Large intestine (tissue), 3 donors: ENCODE measurements at regions not wholly inside any gene's neighbourhood (a gene's known extent, or its start where the extent isn't known, plus 50 kb on each side); places are given as distances from the start of the nearest gene placed in this dataset.
"Not testable (repeated sequence)": the region's sequence is repeated elsewhere in the genome, so short reads cannot be mapped to it uniquely, and the experiment has no call there.

Experiments used
- DNase-seq, 2 donors: peaks; one replicate each; pipeline versions ENCODE4 v3.0.0 to v3.0.0-alpha.2; 2013
- H3K27ac ChIP-seq: one replicate; pipeline ENCODE4 v1.5.1; 2013; ENCODE audit warnings: low read length
- H3K27me3 ChIP-seq: 2 replicates; pipeline ENCODE4 v1.6.1; 2013; ENCODE audit warnings: low read length; ENCODE audit not compliant: control insufficient read depth, insufficient read depth
- H3K36me3 ChIP-seq: 2 replicates; pipeline ENCODE4 v1.6.1; 2013; ENCODE audit warnings: low read length; ENCODE audit not compliant: control insufficient read depth, insufficient read depth
- H3K4me1 ChIP-seq: one replicate; pipeline ENCODE4 v1.6.1; 2013; ENCODE audit warnings: low read length; ENCODE audit not compliant: control insufficient read depth, insufficient read depth
- H3K4me3 ChIP-seq: one replicate; pipeline ENCODE4 v1.5.1; 2013; ENCODE audit warnings: low read length
- H3K9me3 ChIP-seq: one replicate; pipeline ENCODE4 v1.6.1; 2013; ENCODE audit warnings: mild to moderate bottlenecking, low read depth, low read length, moderate library complexity; ENCODE audit not compliant: control insufficient read depth
- WGBS: methylation state at CpG from one replicate; pipeline ENCODE4 v1.1.5; 2013; ENCODE audit warnings: low lambda C conversion rate; ENCODE audit not compliant: insufficient coverage; 5-methylcytosine and 5-hydroxymethylcytosine counted together

- H3K27ac ChIP-seq, H3K4me1 ChIP-seq, H3K9me3 ChIP-seq, H3K27me3 ChIP-seq, DNase-seq, H3K4me3 ChIP-seq, H3K36me3 ChIP-seq: not testable (repeated sequence)
These were observed 53.5 kb upstream of the FAR1 start for GRCh38 chr11:13614918-13615317.

- no peak for DNase-seq
- WGBS: 85% methylated on average over 2 of the region's 2 CpGs
- Histone ChIP-seq H3K9me3 (no peaks in the 10 kb centered on the region), H3K4me1 (no peaks in the 10 kb centered on the region), H3K27ac (no peak overlapping the region), H3K36me3 (no peaks in the 10 kb centered on the region), H3K27me3 (no peaks in the 10 kb centered on the region), H3K4me3 (no peak overlapping the region)
These were observed 59.8 kb upstream of the FAR1 start for GRCh38 chr11:13608656-13609055.

GRCh38 chr11:13606701-13607100 is 61.8 kb upstream of the FAR1 start:
- no peaks in the 10 kb centered on the region for H3K9me3 ChIP-seq
- no peaks in the 10 kb centered on the region for H3K27me3 ChIP-seq
- DNase-seq: peak in 1 of 2 donors; percentile 8
- H3K4me3 ChIP-seq: no peak overlapping the region
- no peak overlapping the region for H3K27ac ChIP-seq
- H3K36me3 ChIP-seq: no peaks in the 10 kb centered on the region
- H3K4me1 ChIP-seq: no peaks in the 10 kb centered on the region
- WGBS: 17% methylated on average over 2 of the region's 2 CpGs

- H3K27ac ChIP-seq: no peak overlapping the region
- no CpG with 5 or more reads among the region's 1 CpG for WGBS
- no peaks in the 10 kb centered on the region for H3K36me3 ChIP-seq
- H3K27me3 ChIP-seq: no peaks in the 10 kb centered on the region
- DNase-seq: no peak
- no peak overlapping the region for H3K4me3 ChIP-seq
- no peaks in the 10 kb centered on the region for H3K9me3 ChIP-seq
- no peaks in the 10 kb centered on the region for H3K4me1 ChIP-seq
These were observed 64.8 kb upstream of the FAR1 start for GRCh38 chr11:13603661-13604060.

- H3K36me3 ChIP-seq: no peaks in the 10 kb centered on the region
- no peaks in the 10 kb centered on the region for H3K27me3 ChIP-seq
- DNase-seq: no peak
- no peak overlapping the region for H3K27ac ChIP-seq
- H3K4me3 ChIP-seq: no peak overlapping the region
- no peaks in the 10 kb centered on the region for H3K9me3 ChIP-seq
- no peaks in the 10 kb centered on the region for H3K4me1 ChIP-seq
These were observed 65.6 kb upstream of the FAR1 start for GRCh38 chr11:13602844-13603243.

- Histone ChIP-seq H3K27me3 (no peaks in the 10 kb centered on the region), H3K9me3 (no peaks in the 10 kb centered on the region), H3K36me3 (no peaks in the 10 kb centered on the region), H3K27ac (no peak overlapping the region), H3K4me1 (peaks cover 7% of the 10 kb centered on the region), H3K4me3 (no peak overlapping the region)
- DNase-seq: no peak
- WGBS: 71% methylated on average over 2 of the region's 6 CpGs
These were observed 71.7 kb upstream of the FAR1 start for GRCh38 chr11:13596611-13597326.

- Histone ChIP-seq H3K9me3 (no peaks in the 10 kb centered on the region), H3K4me1 (peaks cover 7% of the 10 kb centered on the region), H3K36me3 (no peaks in the 10 kb centered on the region), H3K27ac (no peak overlapping the region), H3K27me3 (no peaks in the 10 kb centered on the region), H3K4me3 (no peak overlapping the region)
- no peak for DNase-seq
These were observed 73.3 kb upstream of the FAR1 start for GRCh38 chr11:13595166-13595565.

- H3K9me3 ChIP-seq: no peaks in the 10 kb centered on the region
- H3K27me3 ChIP-seq: no peaks in the 10 kb centered on the region
- no peak overlapping the region for H3K27ac ChIP-seq
- no CpG with 5 or more reads among the region's 1 CpG for WGBS
- H3K4me1 ChIP-seq: peaks cover 7% of the 10 kb centered on the region
- no peaks in the 10 kb centered on the region for H3K36me3 ChIP-seq
- DNase-seq: peak; percentile 48 to 72
- no peak overlapping the region for H3K4me3 ChIP-seq
These were observed 74.4 kb upstream of the FAR1 start for GRCh38 chr11:13594044-13594443.

- Histone ChIP-seq H3K4me1 (no peaks in the 10 kb centered on the region), H3K36me3 (no peaks in the 10 kb centered on the region), H3K4me3 (no peak overlapping the region), H3K27me3 (no peaks in the 10 kb centered on the region), H3K27ac (no peak overlapping the region), H3K9me3 (no peaks in the 10 kb centered on the region)
- DNase-seq: no peak
- WGBS: no CpG with 5 or more reads among the region's 3 CpGs
These were observed 82.8 kb upstream of the PTH start for GRCh38 chr11:13578514-13579140.

- Histone ChIP-seq H3K4me1 (no peaks in the 10 kb centered on the region), H3K36me3 (no peaks in the 10 kb centered on the region), H3K4me3 (no peak overlapping the region), H3K27ac (no peak overlapping the region), H3K27me3 (no peaks in the 10 kb centered on the region), H3K9me3 (no peaks in the 10 kb centered on the region)
- no CpG with 5 or more reads among the region's 2 CpGs for WGBS
- DNase-seq: no peak
These were observed 82.1 kb upstream of the PTH start for GRCh38 chr11:13577881-13578280.

- no peak overlapping the region for H3K4me3 ChIP-seq
These were observed 81.2 kb upstream of the PTH start for GRCh38 chr11:13576995-13577394.

More at GRCh38 chr11:13576995-13577394, 81.2 kb upstream of the PTH start:
- DNase-seq: no peak
- Histone ChIP-seq H3K36me3 (no peaks in the 10 kb centered on the region), H3K27me3 (no peaks in the 10 kb centered on the region), H3K9me3 (no peaks in the 10 kb centered on the region), H3K27ac (no peak overlapping the region), H3K4me1 (no peaks in the 10 kb centered on the region)
- WGBS: no CpG with 5 or more reads among the region's 1 CpG
